Renal cortical epithelial cell (primary cell): ENCODE measurements at regions not wholly inside any gene's neighbourhood (a gene's known extent, or its start where the extent isn't known, plus 50 kb on each side); places are given as distances from the start of the nearest gene placed in this dataset.

Experiments used
- DNase-seq: peaks from one replicate; pipeline ENCODE4 v3.0.0-alpha.2; 2011; ENCODE audit warnings: low read depth

DNA sequence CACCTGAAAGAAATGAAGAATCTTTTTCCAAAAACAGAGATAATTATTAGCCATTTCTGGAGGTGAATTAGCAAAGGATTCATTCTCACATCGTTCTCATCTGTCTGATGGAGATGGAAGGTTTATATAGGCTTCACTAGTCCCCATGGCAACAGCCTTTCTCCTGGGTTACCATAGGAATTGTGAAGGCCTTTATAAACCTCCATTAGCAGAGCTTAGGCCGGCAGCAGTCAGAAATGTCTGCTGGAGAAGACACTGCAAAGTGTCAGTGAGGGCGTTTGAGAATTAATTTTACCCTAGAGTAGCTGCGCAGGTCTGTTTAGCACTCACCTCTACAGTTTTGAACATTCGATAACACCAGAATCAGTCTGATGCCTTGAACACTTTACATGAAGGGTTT is 290.4 kb upstream of the NR4A3 start:
- DNase-seq: no peak

GRCh38 chr9:99533421-99533820 is 288.3 kb upstream of the NR4A3 start:
- DNase-seq: no peak

DNA sequence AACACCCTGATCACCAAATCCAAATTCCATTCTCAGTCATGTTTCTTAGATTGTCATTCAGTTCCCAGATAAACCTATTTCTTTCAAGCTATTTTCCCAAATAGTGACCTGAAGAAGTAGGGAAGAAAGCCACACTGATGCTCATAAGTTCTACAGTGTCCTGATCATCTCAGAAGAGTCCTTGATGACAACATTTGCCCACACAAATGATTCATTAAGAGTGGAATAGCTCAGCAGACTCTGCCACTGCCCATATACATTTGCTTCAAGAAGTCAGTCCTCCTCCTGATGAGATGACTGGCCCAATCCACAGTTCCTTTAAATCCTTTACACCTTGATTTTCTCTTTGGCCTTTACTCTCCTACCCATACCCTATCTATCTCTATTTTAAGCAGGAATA is 283.7 kb upstream of the NR4A3 start:
- no peak for DNase-seq

DNA sequence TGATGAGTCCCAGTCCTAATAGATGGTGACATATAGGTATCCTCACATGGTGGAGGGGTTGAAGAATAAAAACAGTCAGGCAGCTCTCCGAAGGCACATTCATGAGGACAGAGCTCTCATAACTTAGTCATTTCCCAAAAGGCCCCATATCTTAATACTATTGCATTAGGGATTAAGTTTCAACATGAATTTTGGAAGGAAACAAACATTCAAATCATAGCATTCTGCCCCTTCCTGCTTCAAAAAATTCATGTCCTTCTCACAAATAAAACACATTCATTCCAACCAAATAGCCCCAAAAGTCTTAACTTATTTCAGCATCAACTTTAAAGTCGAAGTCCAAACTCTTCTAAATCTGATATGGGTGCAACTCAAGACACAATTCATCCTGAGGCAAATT is 277.2 kb upstream of the NR4A3 start:
- no peak for DNase-seq

GRCh38 chr9:99549441-99549840 is 272.2 kb upstream of the NR4A3 start:
- no peak for DNase-seq

DNA sequence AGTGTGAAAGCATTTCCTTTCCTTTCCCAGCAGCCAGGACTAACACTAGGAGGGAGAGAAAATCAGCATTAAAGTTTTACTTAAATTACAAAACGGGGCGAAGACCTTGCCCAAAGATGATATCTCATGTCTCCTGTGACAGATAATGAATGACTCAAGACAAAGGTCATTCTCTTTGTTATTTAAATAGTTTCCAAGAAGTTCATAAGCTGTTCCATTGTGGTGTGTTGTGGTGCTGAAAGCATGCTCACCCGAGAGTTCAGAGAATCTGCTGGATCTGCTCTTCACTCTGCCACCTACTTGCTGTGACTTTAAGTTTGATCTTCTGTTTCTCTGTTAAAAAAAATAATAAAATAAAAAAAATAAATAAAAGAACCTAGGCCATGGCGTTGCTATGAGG is 265.9 kb upstream of the NR4A3 start:
- no peak for DNase-seq

DNA sequence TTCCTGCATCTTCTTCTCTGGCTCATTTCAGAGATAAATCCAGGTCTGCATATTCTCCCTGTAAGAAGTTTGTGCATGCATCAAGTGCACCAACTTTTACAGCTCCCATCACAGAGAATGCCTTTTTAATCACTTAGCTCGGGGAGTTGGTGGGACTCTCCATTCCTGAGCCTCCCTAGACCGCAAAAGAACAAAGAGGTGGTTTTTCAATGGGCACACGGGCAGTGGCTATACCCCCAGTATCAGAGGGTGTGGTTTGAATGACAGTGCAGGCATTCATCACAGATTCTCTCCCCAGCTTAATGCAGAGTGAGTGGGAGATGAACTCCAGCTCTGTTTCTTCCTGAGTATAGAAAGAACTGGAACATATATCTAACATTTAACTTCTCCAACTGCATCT is 264.7 kb upstream of the NR4A3 start:
- no peak for DNase-seq

GRCh38 chr9:99557816-99558215 is 263.9 kb upstream of the NR4A3 start:
- no peak for DNase-seq

DNA sequence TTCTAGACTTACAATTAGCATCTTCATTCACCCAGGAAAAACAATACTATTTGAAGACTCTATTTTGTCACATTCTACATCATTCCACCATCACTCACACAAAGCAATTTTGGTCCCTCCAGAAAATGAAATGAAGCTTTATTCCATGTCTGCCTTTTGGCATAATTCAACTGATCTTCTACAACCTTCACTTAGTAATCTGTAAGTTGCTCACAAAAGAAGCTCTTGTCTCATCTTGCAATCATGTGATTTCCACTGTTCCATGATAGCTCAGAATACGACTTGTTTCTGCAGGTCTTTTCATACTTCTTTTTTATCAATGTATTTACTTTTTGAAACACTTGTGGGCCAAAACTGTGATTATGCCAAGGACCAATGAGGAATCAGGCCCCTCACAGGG is 261.9 kb upstream of the NR4A3 start:
- DNase-seq: no peak

DNA sequence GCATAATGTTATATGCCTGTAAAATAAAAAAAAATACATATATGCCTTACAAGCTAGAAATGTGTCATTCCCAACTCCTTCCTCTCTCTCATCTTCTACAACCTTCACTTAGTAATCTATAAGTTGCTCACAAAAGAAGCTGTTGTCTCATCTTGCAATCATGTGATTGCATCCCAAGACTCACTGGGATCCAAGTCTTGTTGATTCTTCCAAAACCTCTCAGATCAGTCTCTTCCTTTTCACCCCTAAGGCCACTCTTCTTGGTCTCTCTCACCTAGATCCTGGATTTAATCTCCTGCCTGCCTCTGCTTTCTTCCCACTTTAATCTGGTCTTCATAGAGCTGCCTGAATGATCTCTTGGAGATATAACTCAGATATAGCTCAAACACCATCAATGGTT is 261.1 kb upstream of the NR4A3 start:
- DNase-seq: no peak

DNA sequence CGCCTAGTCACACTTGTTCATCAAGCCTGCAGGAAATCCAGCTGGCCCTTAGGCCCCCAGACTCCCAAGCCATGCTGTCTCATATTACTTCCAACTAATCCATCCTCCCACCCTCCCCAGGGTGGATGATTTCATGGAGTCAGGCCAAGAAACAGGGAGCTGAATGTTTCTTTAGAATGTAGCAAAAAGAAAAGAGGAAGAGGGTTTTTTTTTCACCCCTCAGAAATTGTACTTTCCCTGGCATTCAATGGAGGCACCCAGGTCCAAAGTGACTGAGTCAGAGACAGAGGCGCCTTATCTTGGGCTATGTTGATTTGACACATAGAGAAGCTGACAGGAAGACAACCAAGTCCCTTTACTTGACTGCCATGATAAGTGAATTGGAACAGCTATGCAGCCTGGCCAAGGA is 260.2 kb upstream of the NR4A3 start:
- DNase-seq: no peak

DNA sequence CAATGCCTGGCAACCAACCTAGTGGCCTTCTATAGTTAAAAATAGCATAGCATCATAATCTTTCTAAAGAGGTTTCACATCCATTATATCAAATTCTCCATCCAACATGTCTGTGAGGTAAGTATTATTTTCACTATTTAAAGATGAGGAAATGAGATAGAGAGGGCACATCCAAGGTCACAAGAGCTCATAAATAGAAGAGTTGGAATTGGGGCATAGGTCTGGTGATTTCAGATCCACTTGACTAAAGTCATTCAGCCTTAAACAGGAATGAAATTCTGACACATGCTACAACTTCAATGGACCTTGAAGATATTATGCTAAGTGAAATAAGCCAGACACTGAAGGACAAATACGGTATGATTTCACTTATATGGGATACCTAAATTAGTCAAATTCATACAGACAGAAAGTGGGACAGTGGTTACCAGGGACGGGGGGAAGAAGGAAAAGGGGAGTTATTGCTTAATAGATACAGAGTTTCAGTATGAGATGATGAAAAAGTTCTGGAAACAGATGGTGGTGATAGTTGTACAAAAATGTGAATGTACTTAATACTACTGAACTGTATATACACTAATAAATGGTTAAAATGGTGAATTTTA is 259.6 kb upstream of the NR4A3 start:
- no peak for DNase-seq

DNA sequence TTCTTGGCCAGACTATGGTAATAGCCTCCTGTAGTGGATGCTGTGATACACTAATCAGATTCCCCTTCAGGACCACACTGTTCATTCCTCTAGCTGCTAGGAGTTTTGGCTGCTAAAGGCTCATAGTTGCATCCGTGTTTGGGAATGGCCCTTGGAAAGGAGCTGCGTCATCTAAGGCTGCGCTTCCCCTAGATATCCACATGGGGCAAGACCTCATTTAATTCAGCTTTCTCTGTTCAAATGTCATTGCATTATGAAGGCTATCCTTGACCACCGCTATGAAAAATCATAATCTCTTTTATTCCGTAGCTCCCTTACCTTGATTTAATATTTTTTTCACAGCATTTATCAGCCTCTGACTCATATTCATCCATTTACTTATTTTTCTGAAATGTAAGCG is 258.3 kb upstream of the NR4A3 start:
- DNase-seq: no peak

DNA sequence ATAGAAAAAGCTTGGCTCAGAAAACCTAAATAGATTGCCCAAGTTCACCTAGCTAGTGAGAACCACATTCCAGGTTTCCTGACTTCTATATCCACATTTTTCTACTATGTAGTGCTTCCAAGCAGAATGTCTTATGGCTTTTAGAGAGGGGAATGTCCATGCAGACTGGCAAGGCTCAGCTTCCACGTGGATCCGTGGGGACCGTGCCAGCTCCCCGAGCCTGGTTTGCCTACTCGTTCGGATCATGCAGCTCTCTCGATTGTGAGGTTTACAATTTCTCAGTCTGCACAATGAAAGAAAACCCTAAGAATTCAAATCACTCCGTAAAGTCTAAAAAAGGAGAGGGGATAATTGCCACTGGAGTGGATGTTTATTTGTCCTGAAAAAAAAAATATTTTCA is 256.5 kb upstream of the NR4A3 start:
- DNase-seq: no peak

- no peak for DNase-seq
Measured at GRCh38 chr9:99567436-99567835, 254.2 kb upstream of the NR4A3 start.

GRCh38 chr9:99569840-99570239 is 251.8 kb upstream of the NR4A3 start:
- DNase-seq: no peak

DNA sequence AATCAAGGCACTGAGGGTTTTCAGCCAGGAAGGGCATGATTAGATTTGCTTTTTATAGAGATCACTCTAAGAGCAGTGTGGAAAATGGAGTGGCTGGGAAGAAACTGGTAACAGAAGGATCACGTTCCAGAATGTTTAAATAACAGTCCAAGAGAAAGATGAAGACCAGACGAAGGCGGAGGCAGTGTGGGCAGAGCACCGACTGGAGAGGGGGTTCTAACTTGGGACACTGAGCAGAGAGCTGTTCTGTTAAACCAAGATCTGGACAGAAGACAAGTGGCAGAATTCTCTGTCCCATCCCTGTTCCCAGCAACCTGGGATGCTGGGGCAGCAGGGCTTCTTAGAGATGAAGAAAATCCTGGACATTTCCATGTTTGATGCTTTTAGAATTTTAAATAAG is 249.1 kb upstream of the NR4A3 start:
- no peak for DNase-seq

GRCh38 chr9:99573085-99573484 is 248.6 kb upstream of the NR4A3 start:
- no peak for DNase-seq

DNA sequence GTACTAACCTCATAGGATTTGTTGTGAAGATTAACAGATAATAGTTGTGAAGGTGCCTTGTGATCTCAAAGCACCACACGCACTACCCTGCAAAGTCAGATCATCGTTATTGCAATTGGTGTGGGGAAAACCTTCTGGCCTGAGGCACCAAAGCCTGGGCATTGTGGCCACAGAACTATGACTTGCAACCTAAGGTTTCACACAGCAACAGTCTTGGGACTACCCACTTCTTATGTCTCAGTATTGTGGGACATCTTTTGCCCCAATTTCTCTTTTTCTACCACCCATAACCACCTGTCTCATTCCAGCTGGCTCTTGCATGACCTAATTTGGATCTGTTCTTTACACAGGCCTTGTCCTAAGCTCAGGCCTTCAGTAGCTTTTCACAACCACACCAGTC is 247.8 kb upstream of the NR4A3 start:
- no peak for DNase-seq

DNA sequence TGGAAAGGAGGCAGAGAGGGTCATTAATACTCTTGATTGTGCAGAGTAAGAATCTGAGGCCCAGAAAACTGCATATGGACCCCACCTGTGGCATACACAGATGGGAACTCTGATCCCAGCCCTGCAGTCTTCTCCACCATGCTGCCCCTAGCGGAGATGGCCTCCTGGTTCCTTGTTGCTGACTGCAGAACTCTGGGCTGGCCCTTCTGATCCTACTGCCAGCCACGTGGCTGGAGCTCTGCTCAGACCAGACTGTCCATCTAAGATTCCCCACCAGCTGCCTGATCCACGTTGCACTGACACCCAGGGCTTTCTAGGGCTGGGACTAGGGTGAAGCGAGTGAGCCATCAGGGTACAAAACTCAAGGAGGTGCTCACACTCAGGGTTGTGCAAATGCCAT is 245.7 kb upstream of the NR4A3 start:
- no peak for DNase-seq

DNA sequence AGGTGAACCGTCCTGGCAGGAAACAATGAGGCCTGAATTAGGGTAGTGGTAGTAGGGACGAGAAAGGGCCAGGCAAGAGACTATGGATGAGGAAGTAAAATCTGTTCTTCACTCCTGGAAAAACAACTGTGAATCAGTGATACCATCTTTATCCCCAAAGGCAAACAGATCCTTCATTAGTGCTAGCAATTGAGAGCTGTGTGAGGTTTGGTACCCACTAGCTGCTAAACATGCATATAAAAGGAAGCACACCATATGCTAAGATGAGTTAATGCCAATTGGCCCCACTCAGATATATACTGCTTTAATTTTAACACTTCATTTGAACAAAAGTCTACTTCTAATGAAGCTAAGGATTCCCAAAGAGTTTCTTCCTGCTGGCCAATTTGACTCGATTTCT is 244.8 kb upstream of the NR4A3 start:
- DNase-seq: no peak

GRCh38 chr9:99577351-99577750 is 244.3 kb upstream of the NR4A3 start:
- no peak for DNase-seq

DNA sequence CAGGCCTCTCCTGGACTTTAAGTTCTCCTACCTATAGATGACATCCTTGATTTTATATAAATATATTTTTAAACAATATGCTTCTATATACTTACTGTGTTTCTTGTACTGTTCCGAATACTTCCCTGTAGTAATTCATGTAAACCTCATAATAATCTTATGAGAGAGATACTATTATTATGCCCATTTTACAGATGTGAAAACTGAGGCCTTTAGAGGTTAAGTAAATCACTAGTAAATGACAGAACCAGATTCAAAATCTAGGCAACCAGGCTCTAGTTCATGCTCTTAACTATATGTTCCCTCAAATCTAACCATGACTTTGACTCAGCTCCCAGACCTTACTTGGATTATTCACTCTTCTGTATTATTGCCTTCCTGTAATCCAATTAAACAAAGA is 243.0 kb upstream of the NR4A3 start:
- DNase-seq: no peak

DNA sequence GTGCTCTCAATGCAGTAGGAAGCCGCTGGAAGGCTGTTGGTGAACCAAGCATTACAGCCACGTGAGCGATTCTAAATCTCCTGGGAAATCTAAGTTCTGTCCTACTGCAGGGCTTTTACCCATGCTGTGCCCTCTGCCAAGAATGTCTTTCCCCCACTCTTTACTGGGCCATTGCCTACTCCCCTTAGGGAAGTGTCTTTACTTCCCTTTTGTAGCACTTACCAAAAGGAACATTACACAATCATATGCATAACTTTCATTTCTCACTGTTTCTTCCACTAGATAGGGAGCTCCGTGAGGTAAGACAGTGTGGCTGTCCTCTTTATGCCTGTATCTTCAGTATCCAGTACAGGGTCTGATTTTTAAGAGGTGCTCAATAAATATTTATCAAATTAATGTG is 241.7 kb upstream of the NR4A3 start:
- DNase-seq: no peak

GRCh38 chr9:99582814-99583213 is 238.9 kb upstream of the NR4A3 start:
- DNase-seq: no peak
